HG03060 (cell line): ENCODE measurements at regions not wholly inside any gene's neighbourhood (a gene's known extent, or its start where the extent isn't known, plus 50 kb on each side); places are given as distances from the start of the nearest gene placed in this dataset.
"Not testable (repeated sequence)": the region's sequence is repeated elsewhere in the genome, so short reads cannot be mapped to it uniquely, and the experiment has no call there.

ENCODE experiments used
- ATAC-seq: cut with Tn5 transposase; IDR thresholded peaks from one replicate; pipeline ENCODE4 v1.9.1; 2021; ENCODE audit warnings: low read depth, moderate number of reproducible peaks; ENCODE audit not compliant: unreplicated experiment

DNA sequence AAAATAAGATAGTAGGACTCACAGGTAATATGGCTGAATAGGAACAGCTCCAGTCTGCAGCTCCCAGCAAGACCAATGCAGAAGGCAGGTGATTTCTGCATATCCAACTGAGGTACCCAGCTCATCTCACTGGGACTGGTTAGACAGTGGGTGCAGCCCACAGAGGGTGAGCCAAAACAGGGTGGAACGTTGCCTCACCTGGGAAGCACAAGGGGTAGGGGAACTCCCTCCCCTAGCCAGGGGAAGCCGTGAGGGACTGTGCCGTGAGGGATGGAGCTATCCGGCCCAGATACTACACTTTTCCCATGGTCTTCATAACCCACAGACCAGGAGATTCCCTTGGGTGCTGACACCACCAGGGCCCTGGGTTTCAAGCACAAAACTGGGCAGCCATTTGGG lies 114.8 kb upstream of the GNAI1 start:
- ATAC-seq: not testable (repeated sequence)

GRCh38 chr7:80018941-80019808 lies 115.5 kb upstream of the GNAI1 start:
- peak; percentile 94 for ATAC-seq

DNA sequence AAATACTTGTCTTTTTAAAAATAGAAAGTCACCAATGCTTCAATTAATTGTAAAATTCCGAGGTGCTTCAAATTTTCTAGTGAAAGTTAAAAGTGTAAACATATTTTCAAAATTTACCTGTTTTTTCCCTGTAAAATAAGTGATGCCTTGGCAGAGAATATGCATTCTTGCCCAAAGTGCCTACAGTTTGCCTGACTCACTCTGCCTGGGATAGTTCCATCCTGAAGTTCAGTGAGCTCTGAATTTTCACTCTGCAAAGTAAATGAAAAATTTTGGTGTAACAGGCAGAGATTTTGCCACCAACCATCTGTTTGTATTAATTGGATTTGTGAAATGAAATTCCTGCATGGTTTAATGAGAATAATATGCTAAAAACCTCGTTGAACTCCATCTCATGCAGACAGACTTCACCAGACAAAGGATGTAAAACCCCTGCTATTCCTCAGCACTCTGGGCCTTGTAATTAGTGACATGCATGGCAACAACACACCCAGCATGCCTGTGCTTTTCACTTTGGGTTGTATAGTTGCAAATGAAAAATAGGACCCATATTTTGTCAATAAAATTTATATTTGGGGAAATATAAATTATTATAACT lies 117.4 kb upstream of the GNAI1 start:
- ATAC-seq: no peak

GRCh38 chr7:80014511-80014910 lies 120.1 kb upstream of the GNAI1 start:
- no peak for ATAC-seq

GRCh38 chr7:80008039-80008438 lies 126.6 kb upstream of the GNAI1 start:
- ATAC-seq: no peak

GRCh38 chr7:80002865-80003264 lies 131.8 kb upstream of the GNAI1 start:
- ATAC-seq: no peak

GRCh38 chr7:79998363-79998762 lies 136.3 kb upstream of the GNAI1 start:
- no peak for ATAC-seq

DNA sequence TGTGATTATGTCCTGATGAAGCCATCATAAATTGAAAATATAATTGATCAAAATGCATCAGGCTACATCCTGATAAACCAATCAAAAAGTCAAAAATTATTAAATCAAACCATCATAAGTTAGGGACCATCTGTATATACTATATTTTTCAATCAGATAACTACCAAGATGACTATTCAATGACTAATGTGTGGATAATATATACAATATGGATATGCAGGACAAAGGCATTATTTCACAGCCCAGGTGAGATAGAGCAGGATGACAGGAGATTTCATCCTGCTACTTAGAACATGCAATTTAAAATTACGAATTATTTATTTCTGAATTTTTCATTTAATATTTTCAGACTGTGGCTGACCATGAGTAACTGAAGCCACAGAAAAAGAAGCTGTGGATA lies 137.3 kb upstream of the GNAI1 start:
- no peak for ATAC-seq

DNA sequence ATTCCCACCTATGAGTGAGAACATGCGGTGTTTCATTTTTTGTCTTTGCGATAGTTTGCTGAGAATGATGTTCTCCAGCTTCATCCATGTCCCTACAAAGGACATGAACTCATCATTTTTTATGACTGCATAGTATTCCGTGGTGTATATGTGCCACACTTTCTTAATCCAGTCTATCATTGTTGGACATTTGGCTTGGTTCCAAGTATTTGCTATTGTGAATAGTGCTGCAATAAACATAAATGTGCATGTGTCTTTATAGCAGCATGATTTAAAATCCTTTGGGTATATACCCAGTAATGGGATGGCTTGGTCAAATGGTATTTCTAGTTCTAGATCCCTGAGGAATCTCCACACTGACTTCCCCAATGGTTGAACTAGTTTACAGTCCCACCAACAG lies 138.9 kb upstream of the GNAI1 start:
- not testable (repeated sequence) for ATAC-seq

GRCh38 chr7:79988653-79989052 lies 146.0 kb upstream of the GNAI1 start:
- no peak for ATAC-seq

DNA sequence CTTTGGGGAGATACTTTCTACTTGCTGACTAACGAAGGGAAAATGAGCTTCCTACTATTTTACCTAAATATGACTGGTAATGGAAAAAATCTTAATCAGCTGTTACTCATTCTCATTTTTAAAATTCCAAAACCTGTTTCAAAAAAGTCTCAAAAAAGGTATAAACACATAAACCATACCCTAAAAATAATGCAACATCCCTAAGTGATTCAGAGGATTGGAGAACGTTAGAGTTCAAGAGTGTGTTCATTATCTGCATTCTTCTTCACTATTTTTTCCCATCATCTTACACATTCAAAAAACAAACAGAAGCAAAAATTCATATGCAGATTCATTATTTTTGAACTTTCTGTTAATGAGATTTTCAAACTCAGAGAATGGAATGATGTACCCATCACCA lies 150.4 kb upstream of the GNAI1 start:
- ATAC-seq: no peak

GRCh38 chr7:79982141-79982770 lies 152.4 kb upstream of the GNAI1 start:
- ATAC-seq: no peak

DNA sequence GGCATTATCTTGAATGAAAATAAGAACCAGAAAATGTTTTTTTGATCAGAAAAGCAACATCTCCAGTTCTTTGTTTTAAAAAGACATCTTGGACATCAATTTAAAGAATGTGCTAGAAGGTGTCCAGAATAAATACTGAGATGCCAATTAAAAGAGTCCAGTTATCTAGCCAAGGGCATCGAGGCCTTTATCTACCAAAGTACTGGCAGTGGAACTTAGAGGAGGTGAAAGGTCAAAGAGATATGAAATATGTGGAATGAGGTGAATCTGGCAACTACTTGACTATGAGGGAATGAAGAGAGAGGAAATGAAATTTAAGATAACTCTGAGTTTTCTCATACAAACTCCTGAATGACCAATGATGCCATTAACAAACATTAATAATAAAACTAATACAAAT lies 154.3 kb upstream of the GNAI1 start:
- no peak for ATAC-seq

DNA sequence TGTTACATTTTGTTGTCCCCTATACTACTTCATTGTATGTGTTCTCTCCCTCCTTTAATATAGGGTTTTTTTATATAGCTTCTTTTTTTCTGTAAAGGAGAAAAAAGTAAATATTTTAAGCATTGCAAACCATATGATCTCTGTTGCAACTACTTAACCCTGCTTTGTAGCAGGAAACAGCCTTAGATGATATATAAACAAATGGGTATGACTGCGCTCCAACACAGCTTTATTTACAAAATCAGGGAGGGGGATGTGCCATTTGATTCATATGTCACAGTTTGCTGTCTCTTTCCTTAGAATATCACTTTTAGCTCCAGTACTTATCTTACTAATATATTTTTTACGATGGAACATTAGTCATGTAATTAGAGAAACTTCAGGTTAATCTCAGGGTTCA lies 155.2 kb upstream of the GNAI1 start:
- ATAC-seq: no peak

- ATAC-seq: no peak
Measured at GRCh38 chr7:79977481-79977880, 157.2 kb upstream of the GNAI1 start.

DNA sequence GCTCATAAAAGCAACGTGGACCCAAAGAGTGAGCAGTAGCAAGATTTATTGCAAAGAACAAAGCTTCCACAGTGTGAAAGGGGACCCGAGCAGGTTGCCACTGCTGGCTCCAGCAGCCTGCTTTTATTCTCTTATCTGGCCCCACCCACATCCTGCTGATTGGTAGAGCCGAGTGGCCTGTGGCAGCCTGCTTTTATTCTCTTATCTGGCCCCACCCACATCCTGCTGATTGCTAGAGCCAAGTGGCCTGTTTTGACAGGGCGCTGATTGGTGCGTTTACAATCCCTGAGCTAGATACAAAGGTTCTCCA lies 158.0 kb upstream of the GNAI1 start:
- not testable (repeated sequence) for ATAC-seq

DNA sequence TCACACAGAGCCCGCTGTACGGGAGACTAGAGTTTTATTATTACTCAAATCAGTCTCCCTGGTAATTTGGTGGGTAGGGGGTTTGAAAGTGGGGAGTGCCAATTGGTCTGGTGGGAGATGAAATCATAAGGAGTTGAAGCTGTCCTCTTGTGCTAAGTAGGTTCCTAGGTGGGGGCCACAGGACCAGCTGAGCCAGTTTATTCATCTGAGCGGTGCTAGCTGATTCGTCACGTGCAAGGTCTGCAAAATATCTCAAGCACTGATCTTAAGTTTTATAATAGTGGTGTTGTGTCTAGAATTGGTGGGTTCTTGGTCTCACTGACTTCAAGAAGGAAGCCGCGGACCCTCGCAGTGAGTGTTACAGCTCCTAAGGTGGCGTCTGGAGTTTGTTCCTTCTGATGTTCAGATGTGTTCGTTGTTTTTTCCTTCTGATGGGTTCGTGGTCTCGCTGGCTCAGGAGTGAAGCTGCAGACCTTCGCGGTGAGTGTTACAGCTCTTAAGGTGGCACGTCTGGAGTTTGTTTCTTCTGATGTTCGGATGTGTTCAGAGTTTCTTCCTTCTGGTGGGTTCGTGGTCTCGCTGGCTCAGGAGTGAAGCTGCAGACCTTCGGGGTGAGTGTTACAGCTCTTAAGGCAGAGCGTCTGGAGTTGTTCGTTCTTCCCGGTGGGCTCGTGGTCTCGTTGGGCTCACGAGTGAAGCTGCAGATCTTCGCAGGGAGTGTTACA lies 158.5 kb upstream of the GNAI1 start:
- not testable (repeated sequence) for ATAC-seq

DNA sequence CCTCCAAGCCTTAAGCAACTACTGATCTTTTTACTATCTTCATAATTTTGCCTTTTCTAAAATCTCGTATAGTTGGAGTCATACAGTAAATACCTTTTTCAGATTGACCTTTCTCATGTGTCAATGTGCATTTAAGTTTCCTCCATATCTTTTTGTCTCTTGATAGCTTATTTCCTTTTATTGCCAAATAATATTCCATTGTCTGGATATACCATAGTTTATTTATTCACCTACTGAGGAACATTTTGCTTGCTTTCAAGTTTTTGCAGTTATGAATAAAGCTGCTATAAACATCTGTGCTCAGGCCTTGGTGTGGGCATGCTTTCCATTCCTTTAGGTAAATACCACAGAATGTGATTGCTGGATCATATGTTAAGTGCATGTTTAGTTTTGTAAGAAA lies 161.2 kb upstream of the GNAI1 start:
- ATAC-seq: no peak

- ATAC-seq: no peak
Measured at GRCh38 chr7:79971058-79971457, 163.6 kb upstream of the GNAI1 start.

GRCh38 chr7:79968894-79969293 lies 165.7 kb upstream of the GNAI1 start:
- ATAC-seq: no peak

GRCh38 chr7:79968077-79968648 lies 166.5 kb upstream of the GNAI1 start:
- no peak for ATAC-seq
